ENCODE measurements at regions not wholly inside any gene's neighbourhood (a gene's known extent, or its start where the extent isn't known, plus 50 kb on each side); places are given as distances from the start of the nearest gene placed in this dataset.

- no peak for TF ChIP-seq CTCF (IDR thresholded peaks at IDR 0.05)
- no peak for TF ChIP-seq POLR2A (IDR thresholded peaks at IDR 0.05)
Observed at GRCh38 chr10:83935339-83935736, 204.0 kb upstream of the GHITM start.

Data from heart left ventricle (tissue), 13 donors.